ENCODE measurements at regions not wholly inside any gene's neighbourhood (a gene's known extent, or its start where the extent isn't known, plus 50 kb on each side); places are given as distances from the start of the nearest gene placed in this dataset.

DNA sequence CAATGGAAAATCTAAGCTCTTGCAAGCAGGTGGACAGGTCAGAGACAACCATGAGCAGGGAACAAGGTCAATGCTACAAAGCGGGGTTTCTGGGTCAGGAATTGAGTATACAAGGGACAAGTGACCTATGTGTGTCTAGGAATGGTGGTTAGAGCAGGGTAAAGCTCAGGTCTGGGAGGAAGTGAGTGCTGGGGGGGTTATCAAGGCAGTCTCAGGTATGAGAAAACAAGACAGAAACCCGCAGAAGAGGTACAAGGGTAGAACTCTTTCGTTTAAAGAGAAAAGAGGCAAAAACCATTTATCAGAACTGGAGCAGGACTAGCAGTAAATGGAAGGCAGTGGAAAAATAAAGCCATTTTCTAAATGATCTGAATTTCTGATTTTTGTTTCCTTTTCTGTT is 298.4 kb downstream of the ALDH8A1 start:
- H3K27ac ChIP-seq (replicated peaks) = no peak overlapping the region
- TF ChIP-seq, protein P1, sequence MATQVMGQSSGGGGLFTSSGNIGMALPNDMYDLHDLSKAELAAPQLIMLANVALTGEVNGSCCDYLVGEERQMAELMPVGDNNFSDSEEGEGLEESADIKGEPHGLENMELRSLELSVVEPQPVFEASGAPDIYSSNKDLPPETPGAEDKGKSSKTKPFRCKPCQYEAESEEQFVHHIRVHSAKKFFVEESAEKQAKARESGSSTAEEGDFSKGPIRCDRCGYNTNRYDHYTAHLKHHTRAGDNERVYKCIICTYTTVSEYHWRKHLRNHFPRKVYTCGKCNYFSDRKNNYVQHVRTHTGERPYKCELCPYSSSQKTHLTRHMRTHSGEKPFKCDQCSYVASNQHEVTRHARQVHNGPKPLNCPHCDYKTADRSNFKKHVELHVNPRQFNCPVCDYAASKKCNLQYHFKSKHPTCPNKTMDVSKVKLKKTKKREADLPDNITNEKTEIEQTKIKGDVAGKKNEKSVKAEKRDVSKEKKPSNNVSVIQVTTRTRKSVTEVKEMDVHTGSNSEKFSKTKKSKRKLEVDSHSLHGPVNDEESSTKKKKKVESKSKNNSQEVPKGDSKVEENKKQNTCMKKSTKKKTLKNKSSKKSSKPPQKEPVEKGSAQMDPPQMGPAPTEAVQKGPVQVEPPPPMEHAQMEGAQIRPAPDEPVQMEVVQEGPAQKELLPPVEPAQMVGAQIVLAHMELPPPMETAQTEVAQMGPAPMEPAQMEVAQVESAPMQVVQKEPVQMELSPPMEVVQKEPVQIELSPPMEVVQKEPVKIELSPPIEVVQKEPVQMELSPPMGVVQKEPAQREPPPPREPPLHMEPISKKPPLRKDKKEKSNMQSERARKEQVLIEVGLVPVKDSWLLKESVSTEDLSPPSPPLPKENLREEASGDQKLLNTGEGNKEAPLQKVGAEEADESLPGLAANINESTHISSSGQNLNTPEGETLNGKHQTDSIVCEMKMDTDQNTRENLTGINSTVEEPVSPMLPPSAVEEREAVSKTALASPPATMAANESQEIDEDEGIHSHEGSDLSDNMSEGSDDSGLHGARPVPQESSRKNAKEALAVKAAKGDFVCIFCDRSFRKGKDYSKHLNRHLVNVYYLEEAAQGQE (IDR thresholded peaks at IDR 0.05; ENCODE audit: insufficient replicate concordance, low read depth) = no peak
- TF ChIP-seq, protein P2, sequence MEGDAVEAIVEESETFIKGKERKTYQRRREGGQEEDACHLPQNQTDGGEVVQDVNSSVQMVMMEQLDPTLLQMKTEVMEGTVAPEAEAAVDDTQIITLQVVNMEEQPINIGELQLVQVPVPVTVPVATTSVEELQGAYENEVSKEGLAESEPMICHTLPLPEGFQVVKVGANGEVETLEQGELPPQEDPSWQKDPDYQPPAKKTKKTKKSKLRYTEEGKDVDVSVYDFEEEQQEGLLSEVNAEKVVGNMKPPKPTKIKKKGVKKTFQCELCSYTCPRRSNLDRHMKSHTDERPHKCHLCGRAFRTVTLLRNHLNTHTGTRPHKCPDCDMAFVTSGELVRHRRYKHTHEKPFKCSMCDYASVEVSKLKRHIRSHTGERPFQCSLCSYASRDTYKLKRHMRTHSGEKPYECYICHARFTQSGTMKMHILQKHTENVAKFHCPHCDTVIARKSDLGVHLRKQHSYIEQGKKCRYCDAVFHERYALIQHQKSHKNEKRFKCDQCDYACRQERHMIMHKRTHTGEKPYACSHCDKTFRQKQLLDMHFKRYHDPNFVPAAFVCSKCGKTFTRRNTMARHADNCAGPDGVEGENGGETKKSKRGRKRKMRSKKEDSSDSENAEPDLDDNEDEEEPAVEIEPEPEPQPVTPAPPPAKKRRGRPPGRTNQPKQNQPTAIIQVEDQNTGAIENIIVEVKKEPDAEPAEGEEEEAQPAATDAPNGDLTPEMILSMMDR (IDR thresholded peaks at IDR 0.05; ENCODE audit: insufficient read depth, low read length) = no peak
- TF ChIP-seq SPI1 (IDR thresholded peaks at IDR 0.05; ENCODE audit: borderline replicate concordance, low read depth) (no peak), POLR2AphosphoS5 (IDR thresholded peaks at IDR 0.05; ENCODE audit: low read depth) (no peak), GABPA (IDR thresholded peaks at IDR 0.05; ENCODE audit: low read depth) (no peak)
- H3K4me3 ChIP-seq (replicated peaks; ENCODE audit: insufficient read depth, low read length) = no peak overlapping the region
- no peak for DNase-seq (ENCODE audit: low read depth in 1 of 2, low spot score in 1 of 2)
- H3K27me3 ChIP-seq (ENCODE audit: insufficient read depth, poor library complexity, severe bottlenecking) = peaks cover 3% of the 10 kb centered on the region

DNA sequence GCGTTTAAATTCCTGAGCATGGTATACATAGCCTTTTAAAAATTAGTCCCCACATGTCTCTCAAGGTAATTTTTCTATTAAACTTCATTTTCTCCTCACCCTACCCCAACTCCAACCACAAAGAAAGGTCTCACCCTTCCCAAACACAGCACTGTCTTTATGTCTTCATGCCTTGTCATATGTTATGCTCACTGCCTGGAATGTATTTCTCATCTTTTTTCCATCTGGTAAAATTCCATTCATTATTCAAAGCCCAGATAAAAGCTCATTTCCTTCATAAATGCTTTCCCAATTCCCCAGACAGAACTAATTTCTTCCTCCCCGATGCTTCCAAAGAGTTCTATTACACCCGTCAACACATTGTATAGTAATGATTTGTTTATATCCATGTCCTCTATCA is 302.0 kb downstream of the ALDH8A1 start:
- TF ChIP-seq, protein P2 (IDR thresholded peaks at IDR 0.05; ENCODE audit: insufficient read depth, low read length) = no peak
- TF ChIP-seq SPI1 (IDR thresholded peaks at IDR 0.05; ENCODE audit: borderline replicate concordance, low read depth) (no peak), POLR2AphosphoS5 (IDR thresholded peaks at IDR 0.05; ENCODE audit: low read depth) (no peak)
- TF ChIP-seq, protein P1 (IDR thresholded peaks at IDR 0.05; ENCODE audit: insufficient replicate concordance, low read depth) = no peak
- Histone ChIP-seq H3K27me3 (ENCODE audit: insufficient read depth, poor library complexity, severe bottlenecking) (peaks cover 3% of the 10 kb centered on the region), H3K27ac (replicated peaks) (no peak overlapping the region), H3K4me3 (replicated peaks; ENCODE audit: insufficient read depth, low read length) (no peak overlapping the region)
- DNase-seq (ENCODE audit: low read depth in 1 of 2, low spot score in 1 of 2) = no peak

DNA sequence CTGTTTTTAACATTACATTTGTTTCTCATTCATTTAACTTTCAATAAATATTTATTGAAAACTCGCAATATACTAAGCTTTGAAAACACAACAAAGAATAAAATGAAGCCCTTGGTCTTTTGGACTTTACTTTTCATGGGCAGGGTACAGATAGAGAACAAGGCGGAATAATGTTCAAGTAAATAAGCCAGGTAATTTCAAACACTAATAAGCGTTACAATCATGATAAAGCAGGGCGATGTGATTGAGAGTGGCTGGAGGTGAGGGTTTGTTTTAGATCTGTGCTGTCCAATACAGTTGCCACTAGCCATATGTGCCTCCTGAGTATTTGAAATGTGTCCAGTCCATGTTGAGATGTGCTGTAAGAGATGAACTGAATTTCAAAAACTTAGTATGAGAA is 307.1 kb downstream of the ALDH8A1 start:
- H3K27me3 ChIP-seq (ENCODE audit: insufficient read depth, poor library complexity, severe bottlenecking) = no peaks in the 10 kb centered on the region
- no peak overlapping the region for H3K27ac ChIP-seq (replicated peaks)
- no peak overlapping the region for H3K4me3 ChIP-seq (replicated peaks; ENCODE audit: insufficient read depth, low read length)
- TF ChIP-seq, protein P1 (IDR thresholded peaks at IDR 0.05; ENCODE audit: insufficient replicate concordance, low read depth) = no peak
- TF ChIP-seq SPI1 (IDR thresholded peaks at IDR 0.05; ENCODE audit: borderline replicate concordance, low read depth) (no peak), GABPA (IDR thresholded peaks at IDR 0.05; ENCODE audit: low read depth) (no peak), POLR2AphosphoS5 (IDR thresholded peaks at IDR 0.05; ENCODE audit: low read depth) (no peak)
- TF ChIP-seq, protein P2 (IDR thresholded peaks at IDR 0.05; ENCODE audit: insufficient read depth, low read length) = no peak
- DNase-seq (ENCODE audit: low read depth in 1 of 2, low spot score in 1 of 2) = no peak

Measured in HL-60 (cell line).